Panc1 (cell line): ENCODE measurements at regions not wholly inside any gene's neighbourhood (a gene's known extent, or its start where the extent isn't known, plus 50 kb on each side); places are given as distances from the start of the nearest gene placed in this dataset.

Experiments
- ATAC-seq: fragments of 200-7000 bp; cut with Tn5 transposase; 2 replicates; pipeline ENCODE4 v1.9.1; 2020; ENCODE audit warnings: mild to moderate bottlenecking, moderate library complexity
- BruUV-seq: library from RNA; stranded (reverse); fragments of 400-500 nt; replicated peaks from 2 replicates; lab custom pipeline; 2021; lab: Mats Ljungman, UMichigan
- CTCF ChIA-PET: fragments of 300-600 bp; sonication (Branson Sonifier 250); formaldehyde crosslinking; loops from one replicate; lab custom pipeline; 2022; ENCODE audit warnings: antibody characterized with exemption; lab: Charles Lee
- POLR2A ChIA-PET: fragments of 300-600 bp; sonication (Branson Sonifier 250); formaldehyde crosslinking; loops from one replicate; lab custom pipeline; 2022; ENCODE audit warnings: antibody characterized with exemption; lab: Charles Lee
- DNase-seq: peaks from one replicate; pipeline ENCODE4 v3.0.0-alpha.2; 2010; ENCODE audit warnings: low read depth, low spot score
- H3K27ac ChIP-seq: 2 replicates; pipeline ENCODE4 v1.5.1; 2011; ENCODE audit warnings: mild to moderate bottlenecking, low read length, inconsistent platforms
- H3K27me3 ChIP-seq: fragments of 200-500 bp; sonication (Bioruptor generic); 2 replicates; pipeline ENCODE4 v1.6.0; 2014; ENCODE audit warnings: low read length, inconsistent platforms; ENCODE audit not compliant: control insufficient read depth, insufficient read depth
- H3K36me3 ChIP-seq: fragments of 200-500 bp; sonication (Bioruptor generic); 2 replicates; pipeline ENCODE4 v1.5.1; 2014; ENCODE audit warnings: inconsistent platforms, mild to moderate bottlenecking, low read length, moderate library complexity; ENCODE audit not compliant: control insufficient read depth, insufficient read depth
- H3K4me1 ChIP-seq: 2 replicates; pipeline ENCODE4 v1.5.1; 2011; ENCODE audit warnings: inconsistent platforms, mild to moderate bottlenecking, low read length, moderate library complexity; ENCODE audit not compliant: control insufficient read depth, insufficient read depth
- H3K4me3 ChIP-seq, 2 experiments: 2 replicates each; pipeline ENCODE4 v1.5.1; 2011 to 2012; ENCODE audit warnings: low read depth in 2 of 2, low read length in 2 of 2, mild to moderate bottlenecking in 2 of 2, inconsistent platforms in 1 of 2, moderate library complexity in 1 of 2
- H3K9me3 ChIP-seq: fragments of 200-500 bp; sonication (Bioruptor generic); 2 replicates; pipeline ENCODE4 v1.5.1; 2014; ENCODE audit warnings: low read depth, mild to moderate bottlenecking, inconsistent platforms, low read length, moderate library complexity; ENCODE audit not compliant: control insufficient read depth, insufficient read depth
- POLR2AphosphoS5 ChIP-seq: IDR thresholded peaks from 2 replicates; pipeline ENCODE4 v1.6.1; 2012; ENCODE audit warnings: mild to moderate bottlenecking, low read depth, low read length, moderate library complexity
- REST ChIP-seq, 2 experiments: IDR thresholded peaks; 2 replicates each; pipeline ENCODE4 v1.6.1; 2011 to 2012; ENCODE audit warnings: low read depth in 2 of 2, control low read depth in 1 of 2, low read length in 1 of 2, mild to moderate bottlenecking in 1 of 2, moderate library complexity in 1 of 2; ENCODE audit not compliant: insufficient read depth in 1 of 2
- SIN3A ChIP-seq: IDR thresholded peaks from 2 replicates; pipeline ENCODE4 v1.6.1; 2012; ENCODE audit warnings: low read depth, mild to moderate bottlenecking, low read length, moderate library complexity, borderline replicate concordance; ENCODE audit not compliant: insufficient read depth
- TCF7L2 ChIP-seq: IDR thresholded peaks from 2 replicates; pipeline ENCODE4 v1.6.1; 2011; ENCODE audit warnings: mild to moderate bottlenecking, low read depth, low read length, inconsistent platforms
- in situ Hi-C: cut with HindIII; loops from 2 replicates; pipeline ENCODE4 v1.10.0; 2016; ENCODE audit warnings: low sequenced_read_pairs, low pct_unique_long_range_greater_than_20kb
- intact Hi-C: fragments of 100-400 bp; cut with micrococcal nuclease; formaldehyde crosslinking; loops from one replicate; pipeline ENCODE4 v1.10.0; 2022; ENCODE audit not compliant: unreplicated experiment
- TF ChIP-seq, protein P1 (sequence below): fragments of 450-650 bp; IDR thresholded peaks from 2 replicates; pipeline ENCODE4 v1.5.1; 2017; ENCODE audit warnings: mild to moderate bottlenecking

- H3K4me3 ChIP-seq = peak overlapping the region; percentile 35 to 46
- ATAC-seq (no peak), DNase-seq (no peak)
- no peak for TF ChIP-seq POLR2AphosphoS5
- TF ChIP-seq REST (IDR thresholded peaks at IDR 0.05; ENCODE audit: insufficient read depth in 1 of 2, low read depth in 2 of 2, low read length in 1 of 2) = no peak
- no peak for TF ChIP-seq SIN3A
- TF ChIP-seq, protein P1, sequence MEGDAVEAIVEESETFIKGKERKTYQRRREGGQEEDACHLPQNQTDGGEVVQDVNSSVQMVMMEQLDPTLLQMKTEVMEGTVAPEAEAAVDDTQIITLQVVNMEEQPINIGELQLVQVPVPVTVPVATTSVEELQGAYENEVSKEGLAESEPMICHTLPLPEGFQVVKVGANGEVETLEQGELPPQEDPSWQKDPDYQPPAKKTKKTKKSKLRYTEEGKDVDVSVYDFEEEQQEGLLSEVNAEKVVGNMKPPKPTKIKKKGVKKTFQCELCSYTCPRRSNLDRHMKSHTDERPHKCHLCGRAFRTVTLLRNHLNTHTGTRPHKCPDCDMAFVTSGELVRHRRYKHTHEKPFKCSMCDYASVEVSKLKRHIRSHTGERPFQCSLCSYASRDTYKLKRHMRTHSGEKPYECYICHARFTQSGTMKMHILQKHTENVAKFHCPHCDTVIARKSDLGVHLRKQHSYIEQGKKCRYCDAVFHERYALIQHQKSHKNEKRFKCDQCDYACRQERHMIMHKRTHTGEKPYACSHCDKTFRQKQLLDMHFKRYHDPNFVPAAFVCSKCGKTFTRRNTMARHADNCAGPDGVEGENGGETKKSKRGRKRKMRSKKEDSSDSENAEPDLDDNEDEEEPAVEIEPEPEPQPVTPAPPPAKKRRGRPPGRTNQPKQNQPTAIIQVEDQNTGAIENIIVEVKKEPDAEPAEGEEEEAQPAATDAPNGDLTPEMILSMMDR = no peak
- TF ChIP-seq TCF7L2 = no peak
- no peaks in the 10 kb centered on the region for H3K9me3 ChIP-seq
- no peak overlapping the region for H3K27ac ChIP-seq
- peaks cover 18% of the 10 kb centered on the region for H3K27me3 ChIP-seq
- in situ Hi-C loops (no loop called here), intact Hi-C loops (no loop called here)
- no TSS peak for BruUV-seq
- H3K36me3 ChIP-seq = no peaks in the 10 kb centered on the region
- peaks cover 4% of the 10 kb centered on the region; the same call in 1 of the 2 replicates for H3K4me1 ChIP-seq
- POLR2A ChIA-PET = no interaction called here
- CTCF ChIA-PET = no interaction called here
These were observed 68.0 kb upstream of the AKT3 start for GRCh38 chr1:243917863-243918565.

DNA sequence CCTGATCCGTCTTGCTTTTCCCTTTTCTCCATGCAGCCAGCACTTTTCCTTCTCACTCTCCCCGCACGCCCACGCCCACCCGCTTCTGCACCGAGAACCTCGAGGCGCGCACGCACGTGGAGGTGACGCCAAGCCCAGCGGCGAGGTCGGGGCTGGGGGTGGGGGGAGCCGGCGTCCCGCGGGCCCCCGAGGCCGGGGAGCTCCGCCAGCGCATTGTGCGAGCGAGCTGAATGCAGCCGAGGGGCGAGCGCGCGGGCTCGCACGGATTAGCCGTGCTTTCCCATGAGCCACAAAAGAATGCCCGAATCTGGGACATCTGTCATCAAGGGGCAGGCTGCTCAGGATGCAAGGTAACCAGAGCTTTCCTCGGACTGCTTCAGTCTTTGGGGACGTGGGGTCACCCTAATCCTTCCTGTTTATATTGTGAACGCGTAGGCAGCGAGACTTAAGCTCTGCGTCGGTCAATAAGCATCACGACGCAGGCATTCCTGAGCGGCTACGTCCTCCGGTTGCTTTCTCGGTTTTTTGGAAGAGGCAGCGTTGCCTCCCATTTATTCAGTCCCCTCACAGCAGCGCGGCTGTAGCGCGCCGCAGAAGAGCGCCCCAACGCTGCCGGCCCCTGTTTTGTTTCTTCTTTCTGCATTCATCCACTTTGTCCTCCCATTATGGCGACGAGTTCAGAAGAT lies 67.3 kb upstream of the AKT3 start:
- Histone ChIP-seq H3K36me3 (no peaks in the 10 kb centered on the region), H3K9me3 (no peaks in the 10 kb centered on the region), H3K27ac (no peak overlapping the region), H3K4me3 (peak overlapping the region; percentile 35 to 46), H3K27me3 (peaks cover 18% of the 10 kb centered on the region), H3K4me1 (peaks cover 4% of the 10 kb centered on the region; the same call in 1 of the 2 replicates)
- intact Hi-C loops (no loop called here), in situ Hi-C loops (no loop called here)
- POLR2A ChIA-PET = no interaction called here
- no TSS peak for BruUV-seq
- peak; percentile 63 for ATAC-seq
- TF ChIP-seq, protein P1 = no peak
- TF ChIP-seq TCF7L2 = no peak
- TF ChIP-seq POLR2AphosphoS5 = no peak
- TF ChIP-seq SIN3A = no peak
- TF ChIP-seq REST (IDR thresholded peaks at IDR 0.05; ENCODE audit: insufficient read depth in 1 of 2, low read depth in 2 of 2, low read length in 1 of 2) = no peak
- DNase-seq = no peak
- CTCF ChIA-PET = interaction anchor here (0.7 kb wide), 1 partner anchor 37 kb away, joined by 3 read pairs; no protein-coding TSS in a partner anchor
